GM13976 (cell line): ENCODE measurements at regions not wholly inside any gene's neighbourhood (a gene's known extent, or its start where the extent isn't known, plus 50 kb on each side); places are given as distances from the start of the nearest gene placed in this dataset.

Experiments
- DNase-seq: peaks from one replicate; pipeline ENCODE4 v3.0.0; 2012; ENCODE audit warnings: low spot score
- CTCF ChIP-seq: IDR thresholded peaks from 2 replicates; pipeline ENCODE4 v1.5.1; 2012; ENCODE audit warnings: borderline replicate concordance, mild to moderate bottlenecking; ENCODE audit not compliant: insufficient read depth; ENCODE audit errors: extremely low read depth, missing control alignments, control extremely low read depth
- in situ Hi-C: fragments of 300-500 bp; cut with MboI; formaldehyde crosslinking; loops from one replicate; pipeline ENCODE4 v1.12.0; 2022; ENCODE audit warnings: low sequenced_read_pairs, mixed read lengths, inconsistent platforms; ENCODE audit not compliant: unreplicated experiment

DNA sequence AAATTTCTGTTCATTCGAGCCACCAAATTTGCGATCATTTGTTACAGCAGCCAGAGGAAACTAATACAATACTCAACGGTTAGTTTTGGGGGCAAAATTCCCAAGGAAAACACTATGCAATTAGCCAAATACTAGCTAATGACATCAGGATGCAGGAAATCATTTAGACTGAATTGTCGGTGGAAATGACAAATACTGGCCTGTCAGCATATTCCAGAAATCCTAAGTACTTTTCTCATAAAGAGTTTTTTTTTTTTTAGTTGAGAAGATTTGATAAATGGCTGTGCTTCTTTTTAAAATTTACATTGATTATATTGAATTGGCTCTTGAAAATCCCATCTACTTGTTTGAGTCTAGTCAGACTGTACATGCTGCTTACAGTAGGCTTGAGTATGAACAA is 410.1 kb downstream of the SUCLG1 start:
- TF ChIP-seq CTCF: no peak
- no peak for DNase-seq
- in situ Hi-C loops: no loop called here

DNA sequence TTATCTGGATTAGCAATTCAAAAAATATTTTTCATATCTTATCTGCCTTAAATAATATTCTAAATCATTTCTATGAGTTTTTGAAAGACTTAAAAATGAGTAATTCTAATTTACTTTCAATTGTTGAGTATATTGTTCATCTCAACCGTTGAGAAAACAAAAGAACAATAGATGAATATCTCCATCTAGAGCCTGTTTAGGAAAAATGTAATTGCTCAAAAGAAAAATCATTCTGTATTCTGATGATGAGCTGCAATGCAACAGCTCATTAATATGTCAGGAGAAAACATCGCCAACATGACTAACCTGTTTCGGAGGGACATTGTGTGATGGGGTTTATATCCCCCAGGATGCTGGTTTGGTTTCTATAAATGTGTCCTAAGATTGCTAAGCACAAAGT is 417.6 kb downstream of the SUCLG1 start:
- no peak for TF ChIP-seq CTCF
- in situ Hi-C loops: no loop called here
- DNase-seq: no peak

GRCh38 chr2:84040281-84040680 is 418.8 kb downstream of the SUCLG1 start:
- no peak for DNase-seq
- TF ChIP-seq CTCF: no peak
- in situ Hi-C loops: no loop called here

DNA sequence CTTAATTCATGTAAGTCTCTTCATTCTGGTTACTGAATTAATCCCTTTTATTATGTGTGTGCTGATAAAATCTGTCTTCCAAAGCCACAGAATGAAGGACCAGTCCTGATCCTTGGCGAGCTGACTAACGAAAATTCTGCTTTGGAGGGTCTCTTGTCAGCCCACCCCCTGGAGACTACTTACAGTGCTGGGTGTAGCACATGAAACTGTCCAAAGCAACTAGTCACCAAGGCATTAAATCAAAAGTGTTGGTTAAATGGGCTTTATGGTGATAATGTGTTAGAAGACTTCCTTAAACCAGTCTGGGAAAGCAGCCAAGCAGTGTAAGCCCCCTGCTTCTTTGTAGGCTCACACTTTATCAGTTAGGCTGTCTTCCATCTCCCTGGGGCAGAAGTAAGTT is 420.2 kb downstream of the SUCLG1 start:
- TF ChIP-seq CTCF: no peak
- in situ Hi-C loops: no loop called here
- DNase-seq: no peak

DNA sequence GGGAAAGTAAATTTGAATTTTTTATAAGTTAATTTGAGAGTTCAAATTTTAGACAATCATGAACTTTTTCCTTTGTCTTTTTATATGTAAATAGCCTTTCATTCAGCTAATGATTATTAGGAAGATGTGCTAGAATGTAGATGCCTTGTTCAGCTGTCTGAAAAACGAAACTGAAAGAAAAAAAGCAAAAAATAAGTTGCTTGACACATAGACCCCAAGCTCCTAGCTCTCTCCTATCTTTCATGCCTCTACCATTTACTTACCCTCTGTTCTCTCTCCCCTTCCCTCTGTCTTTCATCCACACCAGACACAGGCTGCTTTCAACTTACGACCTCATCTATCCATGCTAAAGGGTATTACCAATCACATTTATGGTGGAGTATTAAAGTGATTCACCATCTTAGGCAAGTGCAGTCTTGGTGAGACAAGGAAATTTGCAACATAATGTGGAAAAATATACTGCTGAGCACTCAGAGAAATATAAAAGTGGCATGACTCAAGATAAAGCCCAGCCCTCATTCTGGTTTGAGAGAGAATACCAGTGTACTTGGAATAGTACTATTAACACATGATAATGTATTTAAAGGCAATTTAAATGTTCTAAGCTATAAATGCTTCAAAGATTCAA is 425.6 kb downstream of the SUCLG1 start:
- in situ Hi-C loops: no loop called here
- no peak for DNase-seq
- TF ChIP-seq CTCF: no peak

DNA sequence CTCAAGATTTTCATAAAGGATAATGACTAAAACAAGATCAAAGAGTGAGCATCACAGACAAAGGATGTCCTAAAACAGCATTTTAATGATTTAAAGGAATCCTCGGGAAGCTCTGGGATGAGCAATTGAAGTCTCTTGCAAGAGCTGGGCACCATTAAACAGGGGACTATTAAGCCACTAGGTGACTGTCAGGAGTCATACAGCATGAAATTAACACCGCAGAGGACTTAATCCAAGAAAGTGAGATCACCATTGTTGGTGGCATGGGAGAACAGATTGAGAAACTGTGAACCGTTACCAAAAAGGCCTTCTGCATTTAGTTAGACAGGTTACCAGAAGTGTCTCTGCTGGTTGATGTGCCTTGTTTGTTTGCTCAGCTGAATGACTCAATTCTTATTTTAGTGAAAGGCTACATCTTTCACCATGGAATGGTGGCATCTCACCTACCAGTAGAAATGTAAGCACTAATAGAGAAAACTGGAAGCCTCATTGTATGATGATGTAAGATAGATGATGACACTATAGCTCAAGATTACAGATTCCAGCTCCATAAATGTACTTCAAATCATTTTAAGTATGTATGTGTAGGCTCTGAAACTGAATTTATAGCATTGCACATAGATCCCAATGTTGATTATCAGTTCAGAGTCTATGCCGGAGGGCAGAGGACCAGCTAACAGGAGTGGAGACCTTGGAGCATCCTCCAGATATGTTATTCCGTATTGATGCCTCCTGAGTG is 427.6 kb downstream of the SUCLG1 start:
- in situ Hi-C loops: no loop called here
- TF ChIP-seq CTCF: no peak
- DNase-seq: no peak
